IMR-90 (cell line): ENCODE measurements at regions not wholly inside any gene's neighbourhood (a gene's known extent, or its start where the extent isn't known, plus 50 kb on each side); places are given as distances from the start of the nearest gene placed in this dataset.
"Not testable (repeated sequence)": the region's sequence is repeated elsewhere in the genome, so short reads cannot be mapped to it uniquely, and the experiment has no call there.

Experiments used
- ATAC-seq: fragments of 200-7000 bp; cut with Tn5 transposase; 2 replicates; pipeline ENCODE4 v1.9.1; 2020; ENCODE audit warnings: low read depth, mild to moderate bottlenecking, moderate library complexity
- BruUV-seq: library from RNA; stranded (reverse); fragments of 400-500 nt; replicated peaks from 2 replicates; lab custom pipeline; 2021; lab: Mats Ljungman, UMichigan
- CTCF ChIA-PET: fragments of 300-600 bp; formaldehyde crosslinking; extraction: SDS; loops from one replicate; lab custom pipeline; 2021; ENCODE audit warnings: antibody characterized with exemption; lab: Yijun Ruan, JAX
- POLR2A ChIA-PET: fragments of 300-600 bp; sonication (Branson Sonifier 250); formaldehyde crosslinking; loops from one replicate; lab custom pipeline; 2022; ENCODE audit warnings: antibody characterized with exemption; ENCODE audit not compliant: unreplicated experiment; lab: Charles Lee
- DNase-seq: peaks from one replicate; pipeline ENCODE4 v3.0.0; 2013
- H2AFZ ChIP-seq: replicated peaks from 2 replicates; pipeline ENCODE3; 2013; ENCODE audit warnings: low read length, mild to moderate bottlenecking; ENCODE audit not compliant: poor library complexity
- H2AK5ac ChIP-seq: 2 replicates; pipeline ENCODE4 v1.6.1; 2013; ENCODE audit warnings: low read depth, low read length, inconsistent platforms
- H2AK9ac ChIP-seq: replicated peaks from 2 replicates; pipeline ENCODE3; 2013; ENCODE audit warnings: mild to moderate bottlenecking, low read depth, low read length, moderate library complexity; ENCODE audit not compliant: poor library complexity
- H2BK120ac ChIP-seq: 2 replicates; pipeline ENCODE4 v1.6.1; 2013; ENCODE audit warnings: low read depth, low read length, inconsistent platforms
- H2BK15ac ChIP-seq: 3 replicates; pipeline ENCODE4 v1.6.1; 2013; ENCODE audit warnings: low read depth, low read length, inconsistent platforms
- H2BK20ac ChIP-seq: 2 replicates; pipeline ENCODE4 v1.6.1; 2013; ENCODE audit warnings: low read depth, mild to moderate bottlenecking, inconsistent platforms, low read length, moderate library complexity
- H2BK5ac ChIP-seq: 2 replicates; pipeline ENCODE4 v1.6.1; 2013; ENCODE audit warnings: mild to moderate bottlenecking, low read depth, low read length, inconsistent platforms; ENCODE audit not compliant: poor library complexity, severe bottlenecking
- H3K14ac ChIP-seq: replicated peaks from 2 replicates; pipeline ENCODE4 v1.6.1; 2013; ENCODE audit warnings: low read depth, low read length, inconsistent platforms
- H3K18ac ChIP-seq: 2 replicates; pipeline ENCODE4 v1.6.1; 2013; ENCODE audit warnings: low read depth, low read length, control low read depth
- H3K23ac ChIP-seq: 2 replicates; pipeline ENCODE4 v1.6.1; 2013; ENCODE audit warnings: low read depth, low read length, inconsistent platforms
- H3K27ac ChIP-seq: 2 replicates; pipeline ENCODE4 v1.5.1; 2013; ENCODE audit warnings: mild to moderate bottlenecking, control low read depth, low read length; ENCODE audit not compliant: insufficient read depth
- H3K27me3 ChIP-seq: 2 replicates; pipeline ENCODE4 v1.6.1; 2013; ENCODE audit warnings: low read length; ENCODE audit not compliant: control insufficient read depth, insufficient read depth
- H3K36me3 ChIP-seq: 2 replicates; pipeline ENCODE4 v1.6.1; 2013; ENCODE audit warnings: low read length, mixed read lengths; ENCODE audit not compliant: control insufficient read depth, insufficient read depth
- H3K4ac ChIP-seq: 2 replicates; pipeline ENCODE4 v1.6.1; 2013; ENCODE audit warnings: low read depth, low read length, inconsistent platforms
- H3K4me1 ChIP-seq: 2 replicates; pipeline ENCODE4 v1.6.1; 2013; ENCODE audit warnings: low read length, mixed read lengths; ENCODE audit not compliant: control insufficient read depth, insufficient read depth
- H3K4me2 ChIP-seq: 2 replicates; pipeline ENCODE4 v1.6.1; 2013; ENCODE audit warnings: low read depth, mild to moderate bottlenecking, control low read depth, low read length, moderate library complexity
- H3K4me3 ChIP-seq: 2 replicates; pipeline ENCODE4 v1.5.1; 2013; ENCODE audit warnings: low read depth, mild to moderate bottlenecking, control low read depth, low read length, moderate library complexity; ENCODE audit not compliant: insufficient read depth
- H3K56ac ChIP-seq: 2 replicates; pipeline ENCODE4 v1.6.1; 2013; ENCODE audit warnings: low read length, inconsistent platforms; ENCODE audit not compliant: insufficient read depth; ENCODE audit errors: extremely low read depth
- H3K79me1 ChIP-seq, 2 experiments: 2 replicates each; pipeline ENCODE4 v1.6.1; 2013; ENCODE audit warnings: low read length in 2 of 2, inconsistent platforms in 1 of 2, low read depth in 1 of 2
- H3K9ac ChIP-seq: 2 replicates; pipeline ENCODE4 v1.6.1; 2013; ENCODE audit warnings: low read depth, low read length, control low read depth
- H3K9me1 ChIP-seq: 2 replicates; pipeline ENCODE4 v1.6.1; 2013; ENCODE audit warnings: low read length, inconsistent platforms; ENCODE audit not compliant: insufficient read depth
- H3K9me3 ChIP-seq: 2 replicates; pipeline ENCODE4 v1.6.1; 2013; ENCODE audit warnings: low read length; ENCODE audit not compliant: control insufficient read depth, insufficient read depth
- H4K20me1 ChIP-seq: 2 replicates; pipeline ENCODE4 v1.6.1; 2013; ENCODE audit warnings: low read length, inconsistent platforms; ENCODE audit not compliant: insufficient read depth
- H4K5ac ChIP-seq: 2 replicates; pipeline ENCODE4 v1.6.1; 2013; ENCODE audit warnings: mild to moderate bottlenecking, low read depth, low read length, control low read depth
- H4K8ac ChIP-seq, 2 experiments: 2 replicates each; pipeline ENCODE4 v1.6.1; 2013; ENCODE audit warnings: low read depth in 2 of 2, low read length in 2 of 2, control low read depth in 1 of 2, inconsistent platforms in 1 of 2
- H4K91ac ChIP-seq: 2 replicates; pipeline ENCODE4 v1.6.1; 2013; ENCODE audit warnings: low read depth, low read length, inconsistent platforms; ENCODE audit not compliant: insufficient read depth
- WGBS, 2 experiments: methylation state at CpG; one replicate each; pipeline versions ENCODE4 v1.1.5 to v1.1.7; 2013; ENCODE audit warnings: missing lambda C conversion rate in 2 of 2; ENCODE audit not compliant: insufficient read length in 1 of 2; ENCODE audit errors: extremely low coverage in 2 of 2; 5-methylcytosine and 5-hydroxymethylcytosine counted together
- dilution Hi-C: fragments of 300-500 bp; cut with HindIII; formaldehyde crosslinking; loops from one replicate; pipeline ENCODE4 v1.14.3; 2018; ENCODE audit warnings: low sequenced_read_pairs; ENCODE audit not compliant: unreplicated experiment
- in situ Hi-C: fragments of 300-500 bp; cut with MboI; formaldehyde crosslinking; loops from 3 replicates; pipeline ENCODE4 v1.14.3; 2019; ENCODE audit warnings: low sequenced_read_pairs, inconsistent platforms, mixed read lengths
- intact Hi-C: fragments of 100-400 bp; cut with micrococcal nuclease; formaldehyde crosslinking; loops from 2 replicates; pipeline ENCODE4 v1.10.0; 2022

GRCh38 chr16:88139141-88139540 lies 187.9 kb downstream of the BANP start:
- POLR2A ChIA-PET, H3K4ac ChIP-seq, ATAC-seq, intact Hi-C loops, H4K8ac ChIP-seq, CTCF ChIA-PET, H3K14ac ChIP-seq, in situ Hi-C loops, H3K4me3 ChIP-seq, H2BK5ac ChIP-seq, H3K56ac ChIP-seq, H3K27ac ChIP-seq, H2AK9ac ChIP-seq, H2BK120ac ChIP-seq, H3K79me1 ChIP-seq, H2AFZ ChIP-seq, H2BK15ac ChIP-seq, H4K20me1 ChIP-seq, DNase-seq, H3K18ac ChIP-seq, H3K36me3 ChIP-seq, H3K4me2 ChIP-seq, H2AK5ac ChIP-seq, H3K23ac ChIP-seq, H3K4me1 ChIP-seq, H3K9ac ChIP-seq, H3K27me3 ChIP-seq, BruUV-seq, H4K91ac ChIP-seq, H3K9me1 ChIP-seq, H4K5ac ChIP-seq, dilution Hi-C loops, H2BK20ac ChIP-seq: not testable (repeated sequence)
- H3K9me3 ChIP-seq = peaks cover 12% of the 10 kb centered on the region
- WGBS, 2 experiments = 67% methylated on average over 1 of the region's 6 CpGs; no CpG with 5 or more reads in 1 of the 2 experiments

- BruUV-seq, CTCF ChIA-PET: not testable (repeated sequence)
- 73% methylated on average over 2 of the region's 20 CpGs; no CpG with 5 or more reads in 1 of the 2 experiments for WGBS, 2 experiments
Measured at GRCh38 chr16:88140195-88140594, 189.0 kb downstream of the BANP start.

More at GRCh38 chr16:88140195-88140594, 189.0 kb downstream of the BANP start:
- H3K4me3 ChIP-seq, H3K18ac ChIP-seq, H3K36me3 ChIP-seq, H3K4ac ChIP-seq, ATAC-seq, H3K9ac ChIP-seq, H4K91ac ChIP-seq, DNase-seq, H3K27me3 ChIP-seq, H2BK15ac ChIP-seq, H2BK20ac ChIP-seq, H4K5ac ChIP-seq, H3K4me2 ChIP-seq, H4K20me1 ChIP-seq, H3K4me1 ChIP-seq, H4K8ac ChIP-seq, H3K14ac ChIP-seq, H3K27ac ChIP-seq, H2BK120ac ChIP-seq, H3K23ac ChIP-seq, POLR2A ChIA-PET, H2BK5ac ChIP-seq, dilution Hi-C loops, intact Hi-C loops, H2AFZ ChIP-seq, H3K9me1 ChIP-seq, H3K79me1 ChIP-seq, H2AK9ac ChIP-seq, H3K56ac ChIP-seq, H2AK5ac ChIP-seq, in situ Hi-C loops: not testable (repeated sequence)
- peaks cover 12% of the 10 kb centered on the region for H3K9me3 ChIP-seq
